NCI-H510A (cell line): ENCODE measurements at regions not wholly inside any gene's neighbourhood (a gene's known extent, or its start where the extent isn't known, plus 50 kb on each side); places are given as distances from the start of the nearest gene placed in this dataset.

Experiments
- DNase-seq: peaks from one replicate; lab custom pipeline; 2025; lab: John Stamatoyannopoulos, UW

DNA sequence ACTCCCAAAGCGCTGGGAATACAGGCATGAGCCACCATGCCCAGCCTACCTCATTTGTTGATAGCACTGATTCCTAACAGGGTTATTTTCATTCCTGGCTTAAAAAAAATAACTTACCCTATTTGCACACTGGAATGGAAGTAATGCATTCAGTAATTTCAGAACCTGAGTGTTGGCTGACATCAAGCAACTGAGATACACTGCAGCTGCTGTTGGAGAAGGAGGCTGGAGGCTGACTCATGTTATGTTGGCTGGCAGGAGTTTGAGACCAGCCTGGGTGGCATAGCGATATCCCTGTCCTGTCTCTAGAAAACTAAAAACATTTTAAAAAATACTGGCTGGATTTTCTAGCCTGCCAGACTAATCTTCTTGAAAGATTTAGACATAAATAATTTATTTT is 385.1 kb upstream of the MEX3C start:
- DNase-seq: no peak

DNA sequence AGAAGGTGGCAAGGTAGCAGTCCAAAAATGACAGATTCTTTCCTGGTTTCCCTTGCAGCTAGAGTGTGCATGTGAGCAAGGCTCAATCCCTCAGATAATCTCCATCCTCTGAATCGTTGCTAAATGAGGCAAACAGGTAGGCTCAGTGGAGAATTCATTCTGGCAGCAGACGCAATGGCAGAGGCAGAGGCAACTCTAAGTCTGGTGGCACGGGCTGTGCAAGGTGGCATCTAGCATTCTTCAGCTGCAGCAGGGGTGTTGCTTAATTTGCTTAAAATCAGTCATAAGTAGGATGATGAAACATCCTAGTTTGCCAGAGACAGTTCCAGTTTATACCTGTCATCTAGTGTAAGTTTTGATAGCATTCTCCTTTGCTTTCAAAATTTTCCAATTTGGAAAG is 391.1 kb upstream of the MEX3C start:
- DNase-seq: no peak

DNA sequence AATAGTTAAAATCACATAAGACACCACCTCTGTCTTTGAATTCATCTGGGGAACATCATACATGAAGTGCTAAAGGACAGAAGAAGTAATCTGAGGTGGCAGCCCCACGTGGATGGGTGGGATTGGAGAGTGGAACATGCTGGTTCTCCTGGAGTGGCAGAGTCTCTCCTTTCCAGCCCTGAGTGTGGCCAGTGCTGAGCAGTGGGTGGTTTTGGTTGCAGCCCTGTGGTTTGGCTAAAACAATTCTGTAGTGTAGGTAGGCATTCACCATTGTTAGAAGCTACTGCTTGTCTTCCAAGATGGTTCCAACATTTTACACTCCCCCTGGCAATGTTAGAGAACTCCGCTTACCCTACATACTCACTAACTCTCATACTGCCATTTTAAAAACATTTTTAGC is 396.4 kb upstream of the MEX3C start:
- DNase-seq: no peak

DNA sequence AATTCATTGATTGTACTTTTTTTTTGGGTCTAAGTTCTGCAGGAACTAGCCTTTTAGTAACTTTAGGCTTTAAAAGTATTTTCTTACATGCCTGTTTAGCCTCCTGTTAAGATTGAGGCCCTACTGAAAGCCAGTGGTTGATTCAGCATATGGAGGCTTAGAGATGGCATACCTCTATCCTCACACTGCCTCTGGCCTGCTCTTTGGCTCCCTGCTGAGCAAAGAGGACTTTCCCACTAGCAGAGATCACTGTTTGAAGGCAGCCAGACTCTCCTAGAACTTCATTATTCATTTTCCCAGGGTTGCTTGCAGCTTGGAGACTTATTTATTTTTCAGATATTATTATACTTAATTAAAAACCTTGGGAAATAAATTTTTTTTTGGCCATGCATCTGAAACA is 405.6 kb upstream of the MEX3C start:
- no peak for DNase-seq

DNA sequence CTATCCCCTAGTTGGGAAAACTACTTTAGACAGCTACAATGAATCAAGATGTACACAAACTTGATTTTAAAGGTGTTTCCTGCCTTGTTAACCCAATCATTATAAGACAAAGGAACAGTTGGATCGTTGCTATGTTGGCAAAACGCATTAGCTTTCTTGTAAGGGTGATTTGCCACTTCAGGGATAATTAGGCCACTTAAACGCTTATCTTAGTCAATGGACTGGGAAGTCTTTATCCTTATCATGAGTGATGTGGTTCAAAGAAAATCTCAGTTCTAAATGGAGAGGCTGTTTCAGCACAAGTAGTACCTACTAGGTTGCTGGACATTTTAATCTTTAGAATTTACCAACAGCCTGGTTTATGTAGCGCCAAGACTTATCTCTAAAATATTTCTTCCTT is 406.1 kb upstream of the MEX3C start:
- DNase-seq: no peak

DNA sequence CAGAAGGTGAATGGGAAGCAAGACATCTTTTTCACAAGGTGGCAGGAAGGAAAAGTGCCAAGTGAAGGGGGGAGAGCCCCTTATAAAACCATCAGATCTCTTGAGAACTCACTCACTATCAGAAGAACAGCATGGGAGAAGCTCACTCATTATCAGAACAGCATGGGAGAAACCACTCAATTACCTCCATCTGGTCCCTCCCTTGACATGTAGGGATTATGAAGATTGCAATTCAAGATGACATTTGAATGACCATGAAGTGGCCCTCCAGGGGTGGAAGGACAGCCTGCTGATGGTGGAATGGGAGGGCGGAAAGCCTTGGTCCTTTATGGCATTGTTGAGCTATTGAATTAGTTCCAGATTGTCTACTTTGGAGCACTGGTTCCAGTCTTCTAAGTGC is 413.0 kb upstream of the MEX3C start:
- no peak for DNase-seq

DNA sequence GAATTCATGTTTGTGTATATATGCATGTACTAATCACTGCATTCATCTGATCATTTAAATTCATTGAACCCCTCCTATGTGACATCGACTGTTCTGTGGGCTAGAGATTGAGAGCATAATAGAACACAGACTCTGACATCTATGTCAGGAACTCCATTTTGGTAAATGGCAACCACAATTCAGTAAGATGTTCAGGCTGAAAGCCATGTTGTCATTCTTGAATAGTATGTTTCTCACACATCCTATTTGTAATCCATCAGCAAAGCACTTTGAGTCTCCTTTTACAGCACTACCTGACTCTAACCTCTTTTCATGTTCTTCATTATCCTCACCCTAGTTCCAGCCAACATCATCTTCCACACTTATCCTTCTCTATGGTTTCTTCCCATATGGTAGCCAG is 413.8 kb upstream of the MEX3C start:
- no peak for DNase-seq

DNA sequence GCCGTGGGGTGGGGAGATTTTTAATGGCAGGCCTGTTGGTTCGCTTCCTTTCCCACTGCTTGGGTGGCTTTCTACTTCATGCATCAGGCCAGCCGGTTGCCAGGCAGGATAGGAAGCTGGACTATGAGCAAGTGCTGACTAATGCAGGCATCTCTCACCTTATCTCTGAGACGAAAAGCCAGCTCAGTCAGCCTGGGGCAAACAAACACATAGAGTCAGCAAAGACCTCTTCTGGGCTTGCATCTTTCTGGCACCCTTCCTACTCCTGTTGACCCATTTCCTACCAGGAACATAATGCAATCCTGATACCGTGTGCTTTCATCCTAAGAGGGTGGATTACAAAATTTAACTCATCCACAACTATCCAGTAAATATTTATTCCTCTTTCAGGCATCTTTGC is 416.6 kb upstream of the MEX3C start:
- DNase-seq: no peak

DNA sequence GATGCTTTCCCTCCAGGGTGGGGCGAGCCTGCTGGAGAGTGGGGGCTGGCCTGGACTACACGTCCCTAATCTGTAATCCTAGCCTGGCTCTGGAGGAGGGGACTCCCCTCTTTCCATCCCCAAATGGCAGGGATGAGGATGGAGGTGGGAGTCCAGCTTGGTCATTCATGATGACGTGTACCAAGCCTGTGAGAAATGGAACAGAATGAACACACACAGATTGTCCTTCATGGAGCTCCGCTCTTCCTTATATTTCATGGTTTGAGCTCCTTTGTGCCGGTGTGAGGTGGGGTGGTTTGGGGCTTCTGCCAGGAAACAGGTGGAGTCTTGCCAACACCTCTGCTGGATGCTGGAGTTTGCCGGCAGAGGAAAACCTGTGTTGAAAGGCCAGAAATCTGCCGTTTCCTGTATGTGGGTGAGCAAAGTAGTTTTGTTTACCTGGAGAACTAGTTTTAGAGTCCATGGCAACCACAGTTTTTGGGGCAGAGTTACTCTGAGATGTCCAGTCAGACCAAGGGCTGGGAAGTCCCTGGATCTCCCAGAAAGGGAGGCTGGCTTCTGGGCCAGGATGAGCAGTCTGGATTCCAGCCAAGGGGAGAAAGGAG is 417.6 kb upstream of the MEX3C start:
- DNase-seq: no peak

DNA sequence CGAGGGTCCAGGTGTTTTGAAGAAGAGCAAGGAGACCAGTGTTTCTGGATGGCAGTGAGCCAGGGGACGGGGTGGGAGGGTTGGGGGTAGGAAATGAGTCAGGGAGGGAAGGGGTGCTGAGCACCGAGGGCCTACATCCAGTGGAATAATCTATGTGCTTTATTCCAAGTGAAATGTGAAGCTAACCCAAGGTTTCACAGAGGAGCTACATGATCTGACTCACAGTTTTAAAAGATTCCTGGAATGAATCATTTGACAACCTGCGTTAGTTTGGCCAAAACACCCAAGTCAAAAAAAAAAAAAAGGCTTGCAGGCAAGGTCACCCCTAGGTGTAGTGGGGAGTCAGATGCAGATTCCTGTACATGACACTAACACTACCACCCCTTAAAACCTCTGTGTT is 419.7 kb upstream of the MEX3C start:
- no peak for DNase-seq

DNA sequence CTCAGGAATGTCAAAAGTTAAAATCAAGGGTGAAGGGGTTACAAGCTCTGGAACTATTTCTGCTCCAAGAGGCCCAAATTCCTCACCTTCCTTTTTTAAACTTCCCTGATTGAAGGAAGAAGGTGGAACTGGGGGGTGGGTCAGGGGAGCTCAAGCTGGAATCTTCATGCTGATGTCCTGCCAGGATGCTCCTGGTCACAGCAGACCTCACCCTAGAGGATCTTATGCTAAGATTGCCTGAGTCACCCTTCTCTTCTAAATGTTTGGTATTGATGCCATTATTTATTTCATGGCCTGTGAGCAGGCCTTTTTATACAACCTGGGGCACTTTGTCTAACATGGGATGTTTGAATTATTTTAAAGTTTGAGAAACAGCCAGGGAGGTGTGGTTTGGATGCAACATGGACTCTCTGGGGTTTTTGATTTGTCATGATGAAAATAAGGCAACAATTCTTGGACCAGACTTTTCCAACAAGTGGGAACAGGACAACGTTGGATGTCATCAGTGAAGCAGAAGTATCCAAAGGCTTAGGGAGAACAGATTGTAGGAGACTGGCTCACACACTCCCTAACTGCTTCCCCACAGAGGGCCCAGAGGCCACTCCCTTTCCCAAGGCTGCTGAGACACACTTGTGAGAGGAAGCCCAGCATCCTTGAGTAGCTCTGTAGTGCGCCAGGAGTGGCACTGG is 420.2 kb upstream of the MEX3C start:
- no peak for DNase-seq

DNA sequence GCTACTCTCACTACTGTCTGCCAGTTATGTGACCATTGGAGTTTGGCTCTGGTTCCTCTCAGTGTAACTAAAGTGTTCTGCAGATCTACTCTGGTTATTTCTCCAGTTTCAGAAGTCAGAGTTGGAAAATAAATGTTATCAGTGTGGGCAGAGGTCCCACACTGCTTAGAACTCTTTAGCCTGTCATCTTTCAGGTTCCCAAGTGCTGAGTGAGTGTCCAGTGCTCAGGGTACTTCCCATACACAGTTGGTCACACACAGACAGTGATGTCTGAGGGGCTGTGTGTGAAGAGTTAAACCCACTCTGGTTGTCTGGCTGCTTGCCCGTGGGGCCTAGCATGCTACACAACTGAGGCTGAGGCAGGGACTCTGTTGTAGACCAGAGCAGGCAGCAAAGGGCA is 421.8 kb upstream of the MEX3C start:
- DNase-seq: no peak

DNA sequence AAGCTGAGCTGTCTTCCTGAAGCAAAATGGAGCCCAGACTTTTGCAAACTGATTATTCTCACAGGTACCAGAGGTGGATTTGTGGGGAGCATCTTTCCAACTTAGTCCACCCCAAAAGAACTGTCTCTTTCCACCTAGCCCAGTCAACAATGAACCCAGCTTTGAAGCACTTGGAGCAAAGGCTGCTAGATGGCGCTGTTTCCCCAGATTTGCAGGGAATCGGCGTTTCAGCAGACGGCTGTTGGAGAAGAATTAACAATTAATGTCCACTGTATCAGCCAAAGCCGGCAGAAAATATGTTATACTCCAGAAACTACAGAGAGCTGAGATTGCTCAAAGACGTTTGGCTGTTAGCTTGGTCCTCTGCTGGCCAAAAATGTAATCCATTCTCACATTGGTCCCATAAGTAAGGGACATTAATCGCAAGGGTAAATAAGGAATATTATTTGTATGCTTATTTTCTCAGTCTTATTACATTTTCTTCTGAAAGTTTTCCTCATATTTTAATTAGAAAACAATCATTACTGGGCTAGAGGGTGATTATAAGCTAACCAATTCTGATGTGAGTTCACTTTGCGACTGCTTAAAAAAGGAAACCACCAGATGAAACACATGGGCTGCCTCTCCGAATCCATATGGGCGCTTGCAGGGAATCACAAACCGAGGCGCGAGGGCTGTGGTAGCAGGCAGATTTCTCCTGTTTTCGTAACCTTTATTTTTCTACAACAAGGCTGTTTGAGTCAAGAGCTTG is 423.8 kb upstream of the MEX3C start:
- peak; percentile 46 for DNase-seq

DNA sequence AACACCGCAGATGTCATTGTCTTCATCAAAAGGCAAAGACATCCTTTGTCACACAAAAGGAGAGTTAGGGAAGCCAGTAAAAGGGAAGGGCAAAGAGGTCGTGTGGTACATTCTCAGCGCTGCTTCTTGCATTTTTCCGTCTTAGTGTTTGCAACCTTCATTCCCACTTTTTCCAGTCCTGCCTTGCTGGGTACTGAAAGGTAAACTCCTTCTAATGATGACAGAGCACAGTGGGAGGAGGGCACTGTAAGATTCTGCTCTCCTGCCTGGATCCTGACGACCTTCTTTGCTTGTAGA is 424.3 kb upstream of the MEX3C start:
- DNase-seq: no peak

DNA sequence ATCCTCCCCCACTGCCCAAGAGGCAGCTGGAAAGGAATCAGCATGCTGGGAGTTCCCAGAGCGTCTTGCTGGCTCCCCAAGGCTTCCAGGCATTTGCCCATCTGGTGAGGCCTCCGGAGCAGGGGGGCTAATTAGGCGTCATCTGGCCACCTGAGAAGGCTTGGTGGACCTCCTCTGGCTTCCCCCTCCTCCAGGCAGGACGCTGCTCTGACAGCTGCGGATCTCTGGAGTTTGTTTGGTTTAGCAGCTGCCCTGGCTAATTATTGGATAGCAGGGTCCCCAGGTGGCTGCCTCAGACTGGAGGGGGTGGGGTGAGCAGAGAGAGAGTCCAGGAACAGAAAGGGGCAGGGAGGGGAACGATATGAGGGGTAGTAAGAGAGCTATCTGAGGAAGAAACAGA is 425.2 kb upstream of the MEX3C start:
- DNase-seq: peak; percentile 65

DNA sequence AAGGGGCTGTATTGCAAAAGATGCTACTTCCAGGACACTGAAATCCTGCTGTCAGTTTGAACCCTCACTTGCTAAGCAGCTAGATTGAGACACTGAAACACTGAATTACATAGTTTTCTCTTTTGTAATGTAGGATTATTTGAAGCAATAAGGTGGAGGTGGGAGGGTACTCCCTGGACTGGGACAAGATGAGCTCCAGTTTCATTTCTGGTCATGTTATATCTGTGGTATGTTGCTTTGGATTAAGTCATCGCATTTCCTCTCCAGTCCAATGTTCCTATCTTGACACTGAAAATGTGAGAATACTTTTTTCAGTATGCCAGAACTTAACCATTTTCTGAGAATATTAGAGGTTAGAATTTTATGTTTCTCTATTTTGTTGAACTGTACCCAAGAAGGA is 426.2 kb upstream of the MEX3C start:
- DNase-seq: no peak

DNA sequence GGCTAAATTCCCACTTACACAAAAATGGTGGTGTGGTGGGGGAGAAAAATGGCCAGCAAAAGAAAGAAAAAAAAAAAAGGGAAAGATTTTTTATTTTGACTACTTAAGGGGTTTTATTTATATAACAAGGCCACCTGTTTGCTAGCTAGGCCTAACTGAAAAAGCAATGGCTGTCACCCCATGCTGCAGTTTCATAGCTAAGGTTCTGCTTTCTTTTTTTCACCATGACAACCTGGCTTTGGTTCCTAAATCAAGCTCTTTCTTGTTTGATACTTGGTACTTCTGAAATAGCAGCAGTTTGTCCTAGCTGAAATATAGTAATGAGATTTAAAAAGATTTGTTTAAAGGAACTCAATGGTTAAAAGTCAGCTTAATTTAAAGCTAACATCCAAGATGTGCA is 433.2 kb upstream of the MEX3C start:
- DNase-seq: no peak

DNA sequence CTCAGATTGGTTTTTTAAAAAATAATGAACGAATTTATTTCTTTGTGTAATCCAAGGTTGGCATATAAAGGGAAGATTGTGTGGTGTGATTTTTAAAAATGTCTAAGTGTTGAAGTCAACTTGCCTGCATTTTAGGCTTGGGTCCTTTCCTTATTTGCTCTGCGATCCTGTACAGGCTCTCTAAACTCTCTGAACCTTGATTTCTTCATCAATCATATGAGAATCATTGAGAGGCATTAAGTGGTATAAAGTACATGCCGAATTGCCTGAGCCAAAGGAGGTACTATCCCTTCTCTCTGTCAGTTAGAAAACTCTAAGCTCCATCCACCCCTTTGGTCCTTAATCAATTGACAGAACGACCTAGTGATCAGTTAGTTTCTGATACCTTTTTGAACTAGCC is 440.4 kb upstream of the MEX3C start:
- DNase-seq: no peak

DNA sequence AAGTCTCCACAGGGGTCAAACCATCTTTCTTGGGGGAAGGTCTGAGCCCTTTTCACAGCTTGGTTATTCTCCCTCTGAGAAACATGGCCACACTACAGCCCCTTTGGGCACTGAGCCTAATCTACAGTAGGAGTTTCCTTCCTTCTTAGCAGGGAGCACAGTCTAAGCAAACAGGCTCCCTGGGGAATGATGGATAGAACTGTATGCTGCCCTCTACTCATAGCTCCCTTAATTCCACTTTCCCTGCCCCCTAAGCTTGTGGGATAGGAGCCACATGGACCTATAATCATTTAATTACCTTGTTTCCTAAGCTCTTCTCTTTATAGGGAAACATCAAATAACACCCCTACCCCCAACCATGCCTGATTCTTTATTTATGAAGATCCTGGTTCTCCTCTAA is 442.1 kb upstream of the MEX3C start:
- DNase-seq: no peak

DNA sequence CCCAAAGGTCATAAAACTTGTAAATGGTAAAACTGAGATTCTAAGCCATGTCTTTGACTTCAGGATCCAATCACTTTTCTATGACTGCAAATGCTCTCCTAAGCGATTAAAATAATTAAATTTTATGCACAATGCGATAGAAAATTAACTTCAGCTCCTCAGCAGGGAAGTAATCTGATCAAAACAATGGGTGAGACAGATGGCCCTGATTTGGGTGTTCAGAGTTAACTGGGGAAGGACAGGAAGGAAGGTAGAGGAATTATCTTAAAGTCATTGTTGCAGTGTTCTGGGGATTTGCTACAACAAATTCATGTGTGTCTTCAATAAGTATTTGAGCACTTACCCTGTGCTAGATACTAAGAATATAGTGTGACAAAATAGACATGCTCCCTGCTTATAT is 446.0 kb upstream of the MEX3C start:
- DNase-seq: no peak

DNA sequence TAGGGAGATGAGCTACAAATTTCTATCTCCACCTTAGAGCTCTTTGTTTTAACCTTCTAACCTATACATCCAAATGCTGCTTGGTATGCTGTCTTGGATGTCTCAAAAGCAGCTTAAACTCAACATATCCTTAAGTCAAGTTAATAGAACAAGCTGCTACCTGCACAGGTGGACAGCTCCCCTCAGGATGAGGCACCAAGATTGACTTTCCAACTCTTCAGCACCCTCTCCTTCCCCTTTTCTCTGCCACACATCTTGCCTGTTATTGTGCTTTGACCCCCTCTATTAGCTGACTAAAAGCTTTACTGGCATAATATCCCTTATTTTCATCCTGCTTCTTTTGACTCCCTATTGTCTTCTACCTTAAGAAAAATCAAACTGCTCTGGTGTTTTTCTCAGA is 448.1 kb upstream of the MEX3C start:
- DNase-seq: no peak

DNA sequence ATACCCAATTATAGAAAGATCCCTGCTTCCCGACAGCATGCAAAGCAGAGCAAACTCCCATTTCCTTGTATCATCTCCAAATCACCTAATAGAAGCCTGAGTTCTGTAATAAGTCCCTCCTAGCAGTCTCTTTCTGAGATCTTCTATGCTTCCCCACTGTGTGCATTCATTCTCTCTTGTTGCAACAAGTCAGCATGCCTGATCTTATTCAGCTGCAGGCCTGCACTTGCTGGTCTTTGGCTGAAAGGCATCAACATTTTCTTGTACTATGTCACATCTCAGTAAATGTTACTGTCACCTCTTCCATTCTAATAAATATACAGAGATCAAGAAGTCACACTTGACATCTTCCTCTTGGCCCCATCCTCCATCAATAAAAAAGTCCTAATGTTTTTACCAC is 449.9 kb upstream of the MEX3C start:
- no peak for DNase-seq

DNA sequence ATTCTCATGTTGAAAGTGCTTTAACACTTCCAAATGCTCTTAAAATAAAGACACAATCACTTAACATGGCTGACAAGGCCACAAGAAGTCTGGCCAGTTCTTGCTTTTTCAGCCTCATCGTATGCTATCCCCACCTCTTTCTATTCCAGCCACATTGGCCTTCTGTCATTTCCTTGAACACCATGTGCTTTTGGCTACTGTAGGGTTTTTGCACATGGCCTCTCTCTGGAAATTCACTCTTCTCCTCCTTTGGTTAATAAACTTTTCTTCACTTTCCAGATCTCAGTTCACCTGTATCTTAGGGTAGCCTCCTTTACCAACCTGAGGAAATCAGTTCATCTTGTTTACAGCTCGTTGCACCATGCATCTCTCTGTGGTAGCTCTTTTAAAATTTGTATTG is 450.5 kb upstream of the MEX3C start:
- DNase-seq: no peak

DNA sequence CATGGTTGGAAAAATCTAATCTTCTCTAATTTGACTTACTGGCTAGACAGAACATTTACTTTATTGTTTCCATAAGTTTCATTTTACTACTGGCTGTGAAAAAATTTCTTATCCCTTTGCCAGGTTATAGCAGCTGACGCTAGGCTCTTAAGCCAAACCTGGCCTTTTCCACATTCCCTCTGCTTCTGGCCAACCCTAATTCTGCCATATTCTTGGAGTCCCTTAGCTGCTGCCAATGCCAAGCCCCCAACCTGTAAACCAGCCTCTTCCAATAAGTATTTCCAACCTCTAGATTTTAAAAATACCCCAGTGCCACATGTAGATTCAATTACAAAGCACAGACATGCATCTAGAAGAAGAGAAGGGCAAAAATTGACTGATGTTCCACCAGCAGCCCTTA is 452.3 kb upstream of the MEX3C start:
- DNase-seq: no peak
